ENCODE measurements at regions not wholly inside any gene's neighbourhood (a gene's known extent, or its start where the extent isn't known, plus 50 kb on each side); places are given as distances from the start of the nearest gene placed in this dataset.

- dilution Hi-C loops (cut with MboI; ENCODE audit: extremely low pct_ligation_motif_present, low sequenced_read_pairs) = no loop called here
- Histone ChIP-seq H4K20me1 (ENCODE audit: control insufficient read depth, extremely low read depth, insufficient read depth, low read length) (no peaks in the 10 kb centered on the region), H3K4me2 (ENCODE audit: control insufficient read depth, extremely low read depth, insufficient read depth, low read depth, low read length) (no peak overlapping the region), H3K79me2 (ENCODE audit: control insufficient read depth, insufficient read depth, low read length) (no peaks in the 10 kb centered on the region), H3K4me1 (ENCODE audit: control insufficient read depth, extremely low read depth, insufficient read depth, low read length) (no peaks in the 10 kb centered on the region), H3K36me3 (ENCODE audit: control insufficient read depth in 2 of 2, extremely low read depth in 1 of 2, insufficient read depth in 2 of 2, low read length in 2 of 2) (no peaks in the 10 kb centered on the region), H3K9ac (ENCODE audit: control insufficient read depth, extremely low read depth, insufficient read depth, low read length) (no peak overlapping the region), H3K27me3 (ENCODE audit: control insufficient read depth, extremely low read depth, insufficient read depth, low read length) (no peaks in the 10 kb centered on the region), H3K9me1 (ENCODE audit: control insufficient read depth, extremely low read depth, insufficient read depth, low read length) (no peaks in the 10 kb centered on the region), H2AFZ (ENCODE audit: control insufficient read depth, low read length) (no peak overlapping the region), H3K4me3 (ENCODE audit: control insufficient read depth in 2 of 3, extremely low read depth in 1 of 3, insufficient read depth in 2 of 3, low read depth in 1 of 3, low read length in 3 of 3) (no peak overlapping the region), H3K27ac (ENCODE audit: control insufficient read depth, insufficient read depth, low read length) (no peak overlapping the region), H3K9me3 (ENCODE audit: control insufficient read depth, low read depth, low read length) (no peaks in the 10 kb centered on the region)
- no peak for DNase-seq (ENCODE audit: low read depth, low spot score)
- FAIRE-seq = no peak
- no peak for TF ChIP-seq EZH2 (IDR thresholded peaks at IDR 0.05; ENCODE audit: low read length)
- no peak for TF ChIP-seq CTCF (optimal IDR thresholded peaks at IDR 0.05 in 1 of 3, IDR thresholded peaks at IDR 0.05 in 1 of 3, conservative IDR thresholded peaks at IDR 0.05 in 1 of 3; ENCODE audit: extremely low read depth in 1 of 3, insufficient read depth in 2 of 3, low read length in 3 of 3)
Observed at GRCh38 chr5:117058740-117059139, 484.1 kb upstream of the SEMA6A start.

- Histone ChIP-seq H3K4me2 (ENCODE audit: control insufficient read depth, extremely low read depth, insufficient read depth, low read depth, low read length) (no peak overlapping the region), H4K20me1 (ENCODE audit: control insufficient read depth, extremely low read depth, insufficient read depth, low read length) (no peaks in the 10 kb centered on the region), H3K79me2 (ENCODE audit: control insufficient read depth, insufficient read depth, low read length) (no peaks in the 10 kb centered on the region), H3K9me3 (ENCODE audit: control insufficient read depth, low read depth, low read length) (no peaks in the 10 kb centered on the region), H3K9me1 (ENCODE audit: control insufficient read depth, extremely low read depth, insufficient read depth, low read length) (no peaks in the 10 kb centered on the region), H3K36me3 (ENCODE audit: control insufficient read depth in 2 of 2, extremely low read depth in 1 of 2, insufficient read depth in 2 of 2, low read length in 2 of 2) (no peaks in the 10 kb centered on the region), H3K4me1 (ENCODE audit: control insufficient read depth, extremely low read depth, insufficient read depth, low read length) (no peaks in the 10 kb centered on the region), H3K27me3 (ENCODE audit: control insufficient read depth, extremely low read depth, insufficient read depth, low read length) (no peaks in the 10 kb centered on the region), H3K27ac (ENCODE audit: control insufficient read depth, insufficient read depth, low read length) (no peak overlapping the region), H3K9ac (ENCODE audit: control insufficient read depth, extremely low read depth, insufficient read depth, low read length) (no peak overlapping the region), H2AFZ (ENCODE audit: control insufficient read depth, low read length) (no peak overlapping the region), H3K4me3 (ENCODE audit: control insufficient read depth in 2 of 3, extremely low read depth in 1 of 3, insufficient read depth in 2 of 3, low read depth in 1 of 3, low read length in 3 of 3) (no peak overlapping the region)
- TF ChIP-seq CTCF (optimal IDR thresholded peaks at IDR 0.05 in 1 of 3, IDR thresholded peaks at IDR 0.05 in 1 of 3, conservative IDR thresholded peaks at IDR 0.05 in 1 of 3; ENCODE audit: extremely low read depth in 1 of 3, insufficient read depth in 2 of 3, low read length in 3 of 3) = no peak
- no peak for TF ChIP-seq EZH2 (IDR thresholded peaks at IDR 0.05; ENCODE audit: low read length)
- DNase-seq (ENCODE audit: low read depth, low spot score) (no peak), FAIRE-seq (no peak)
- dilution Hi-C loops (cut with MboI; ENCODE audit: extremely low pct_ligation_motif_present, low sequenced_read_pairs) = no loop called here
Observed at GRCh38 chr5:117055517-117055916, 480.9 kb upstream of the SEMA6A start.

Measured in keratinocyte (primary cell).